NB4 (cell line): ENCODE measurements at regions not wholly inside any gene's neighbourhood (a gene's known extent, or its start where the extent isn't known, plus 50 kb on each side); places are given as distances from the start of the nearest gene placed in this dataset.

Experiments used
- DNase-seq: peaks from one replicate; pipeline ENCODE4 v3.0.0; 2010; ENCODE audit warnings: low read depth
- H3K4me3 ChIP-seq: one replicate; pipeline ENCODE4 v1.5.1; 2011; ENCODE audit warnings: mild to moderate bottlenecking, low read depth, low read length, moderate library complexity
- MYC ChIP-seq: IDR thresholded peaks from 2 replicates; pipeline ENCODE4 v1.6.1; 2011; ENCODE audit warnings: low read depth, low read length
- POLR2A ChIP-seq: IDR thresholded peaks from 2 replicates; pipeline ENCODE4 v1.6.1; 2011; ENCODE audit warnings: mild to moderate bottlenecking; ENCODE audit not compliant: insufficient read length; ENCODE audit errors: extremely low read depth
- TF ChIP-seq, protein P1 (sequence below): IDR thresholded peaks from one replicate; pipeline ENCODE4 v1.5.1; 2012; ENCODE audit warnings: low read depth, low read length
- TF ChIP-seq, protein P2 (sequence below): IDR thresholded peaks from 2 replicates; pipeline ENCODE4 v1.6.1; 2011; ENCODE audit warnings: low read depth, low read length

DNA sequence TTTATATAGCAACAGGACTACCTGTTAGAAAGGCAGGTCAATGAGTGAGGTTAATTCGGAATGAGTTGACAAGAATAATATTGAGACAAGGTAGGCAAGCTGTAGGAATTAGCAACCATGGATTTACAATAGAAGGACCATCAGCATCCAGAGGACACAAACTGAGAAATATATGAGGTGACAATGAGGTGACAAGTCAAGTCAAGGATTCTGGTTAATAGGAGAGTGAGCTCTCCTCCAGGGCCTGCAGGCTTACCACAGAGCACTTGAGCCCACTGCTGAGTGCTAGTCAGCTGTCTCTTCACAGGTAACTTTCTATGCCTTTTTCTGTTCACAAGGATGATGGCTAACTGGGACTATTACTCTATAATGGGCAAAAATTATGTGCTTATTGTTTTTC is 227.2 kb downstream of the MRPS30 start:
- no peak overlapping the region for H3K4me3 ChIP-seq
- DNase-seq: no peak
- TF ChIP-seq, protein P1, sequence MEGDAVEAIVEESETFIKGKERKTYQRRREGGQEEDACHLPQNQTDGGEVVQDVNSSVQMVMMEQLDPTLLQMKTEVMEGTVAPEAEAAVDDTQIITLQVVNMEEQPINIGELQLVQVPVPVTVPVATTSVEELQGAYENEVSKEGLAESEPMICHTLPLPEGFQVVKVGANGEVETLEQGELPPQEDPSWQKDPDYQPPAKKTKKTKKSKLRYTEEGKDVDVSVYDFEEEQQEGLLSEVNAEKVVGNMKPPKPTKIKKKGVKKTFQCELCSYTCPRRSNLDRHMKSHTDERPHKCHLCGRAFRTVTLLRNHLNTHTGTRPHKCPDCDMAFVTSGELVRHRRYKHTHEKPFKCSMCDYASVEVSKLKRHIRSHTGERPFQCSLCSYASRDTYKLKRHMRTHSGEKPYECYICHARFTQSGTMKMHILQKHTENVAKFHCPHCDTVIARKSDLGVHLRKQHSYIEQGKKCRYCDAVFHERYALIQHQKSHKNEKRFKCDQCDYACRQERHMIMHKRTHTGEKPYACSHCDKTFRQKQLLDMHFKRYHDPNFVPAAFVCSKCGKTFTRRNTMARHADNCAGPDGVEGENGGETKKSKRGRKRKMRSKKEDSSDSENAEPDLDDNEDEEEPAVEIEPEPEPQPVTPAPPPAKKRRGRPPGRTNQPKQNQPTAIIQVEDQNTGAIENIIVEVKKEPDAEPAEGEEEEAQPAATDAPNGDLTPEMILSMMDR: no peak
- TF ChIP-seq MYC (no peak), POLR2A (no peak)
- TF ChIP-seq, protein P2, sequence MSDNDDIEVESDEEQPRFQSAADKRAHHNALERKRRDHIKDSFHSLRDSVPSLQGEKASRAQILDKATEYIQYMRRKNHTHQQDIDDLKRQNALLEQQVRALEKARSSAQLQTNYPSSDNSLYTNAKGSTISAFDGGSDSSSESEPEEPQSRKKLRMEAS: no peak

DNA sequence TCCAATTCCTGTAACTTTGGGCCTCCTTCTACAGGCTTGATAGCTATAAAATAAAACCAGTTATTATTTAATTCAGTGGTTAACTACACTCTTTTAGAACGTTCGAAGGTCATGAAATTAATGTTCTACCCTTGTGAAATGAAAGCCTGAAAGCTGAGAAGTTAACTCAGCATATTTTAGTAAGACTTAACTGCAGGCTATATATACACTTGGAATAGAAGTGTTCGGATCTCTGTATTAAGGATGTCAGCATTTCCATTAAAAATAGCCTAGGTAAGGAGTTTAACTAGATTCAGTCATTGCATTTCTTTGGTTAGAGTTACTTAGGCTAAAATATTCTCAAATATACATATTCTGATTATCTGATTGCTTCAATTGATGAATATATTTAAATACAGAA is 229.2 kb downstream of the MRPS30 start:
- TF ChIP-seq, protein P2: no peak
- TF ChIP-seq POLR2A: no peak
- TF ChIP-seq, protein P1: no peak
- TF ChIP-seq MYC: no peak
- DNase-seq: no peak
- no peak overlapping the region for H3K4me3 ChIP-seq

DNA sequence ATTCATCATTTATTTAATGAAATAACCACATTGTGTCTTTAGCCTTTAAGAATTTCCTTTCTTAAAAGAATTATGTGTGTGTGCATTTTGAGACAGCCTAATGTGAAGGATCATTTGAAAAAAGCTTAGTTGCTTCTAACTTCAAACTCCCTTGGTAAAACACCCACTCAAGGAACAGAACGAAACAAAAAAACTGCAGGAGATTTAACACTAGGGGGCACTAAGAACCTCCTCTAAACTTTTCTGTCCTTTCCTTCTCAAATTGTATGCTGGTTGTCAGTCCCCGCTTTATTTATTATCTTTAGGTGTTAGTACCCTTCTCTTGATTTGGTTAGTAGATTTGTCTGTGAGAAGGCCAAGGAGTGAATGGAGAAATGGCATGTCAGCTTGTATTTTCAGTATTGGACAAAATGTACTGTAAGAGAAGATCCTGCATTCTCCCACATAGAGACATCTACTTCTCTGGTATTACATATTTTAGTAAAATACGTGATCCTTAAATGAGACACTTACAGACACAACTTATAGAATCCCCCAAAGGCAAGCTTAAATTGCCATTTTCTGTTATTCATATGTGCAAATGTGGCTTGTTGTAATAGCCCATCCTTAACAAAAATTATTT is 229.7 kb downstream of the MRPS30 start:
- no peak overlapping the region for H3K4me3 ChIP-seq
- no peak for TF ChIP-seq MYC
- TF ChIP-seq, protein P1: peak; percentile 67
- TF ChIP-seq, protein P2: no peak
- no peak for TF ChIP-seq POLR2A
- DNase-seq: peak; percentile 52

DNA sequence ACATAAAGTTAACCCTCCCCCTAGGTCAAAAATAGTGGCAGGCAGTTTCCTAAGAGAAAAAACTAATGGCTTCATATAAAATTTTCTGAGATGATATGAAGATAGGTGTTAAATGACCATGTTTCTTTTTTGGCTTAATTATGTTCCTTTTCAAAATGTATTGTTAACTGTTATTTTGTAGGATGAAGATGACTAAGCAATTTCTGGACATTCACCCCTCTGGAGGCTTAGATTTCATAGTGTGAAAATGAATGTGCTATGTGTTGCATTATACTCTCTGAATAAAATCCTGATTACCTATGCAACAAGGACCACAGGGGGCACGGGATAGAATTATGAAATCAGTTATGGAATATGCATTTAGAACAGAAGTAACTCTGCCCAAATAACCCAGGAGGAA is 233.5 kb downstream of the MRPS30 start:
- TF ChIP-seq, protein P2: no peak
- TF ChIP-seq, protein P1: no peak
- no peak overlapping the region for H3K4me3 ChIP-seq
- DNase-seq: no peak

DNA sequence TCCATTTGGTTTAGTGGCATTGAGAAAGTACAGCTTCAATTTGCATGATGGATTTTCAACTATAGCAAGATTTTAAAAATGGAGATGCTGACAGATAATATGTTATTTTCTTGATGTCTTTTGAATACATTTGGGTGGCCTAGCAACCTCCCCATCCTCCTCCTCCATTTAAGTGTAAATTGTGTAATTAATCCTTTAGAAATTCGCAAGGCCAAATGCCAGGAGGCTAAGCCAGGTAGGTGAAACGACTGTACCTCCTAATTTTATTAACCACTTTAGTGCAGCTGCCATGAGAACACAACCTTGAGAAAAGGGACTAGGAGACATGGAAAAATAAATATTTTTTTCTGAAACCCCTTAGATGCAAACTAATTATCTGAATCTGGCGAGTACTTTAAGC is 248.8 kb downstream of the MRPS30 start:
- TF ChIP-seq POLR2A: no peak
- TF ChIP-seq, protein P1: no peak
- TF ChIP-seq, protein P2: no peak
- TF ChIP-seq MYC: no peak
- no peak for DNase-seq
- H3K4me3 ChIP-seq: no peak overlapping the region
